Activated naive CD4-positive, alpha-beta T cell treated with anti-CD3 and anti-CD28 coated beads for 36 hours (primary cell): ENCODE measurements at regions not wholly inside any gene's neighbourhood (a gene's known extent, or its start where the extent isn't known, plus 50 kb on each side); places are given as distances from the start of the nearest gene placed in this dataset.

ENCODE experiments used
- CTCF ChIA-PET: fragments of 350-600 bp; sonication (Branson Sonifier 250); formaldehyde crosslinking; loops from one replicate; lab custom pipeline; 2021; ENCODE audit warnings: antibody characterized with exemption; lab: Charles Lee
- DNase-seq: peaks from one replicate; pipeline ENCODE4 v3.0.0-alpha.2; 2020
- H3K27ac Mint-ChIP-seq: one replicate; pipeline ENCODE4 v1.8.0; 2021; ENCODE audit warnings: mild to moderate bottlenecking, mixed read lengths
- H3K27me3 Mint-ChIP-seq: one replicate; pipeline ENCODE4 v1.8.0; 2021; ENCODE audit warnings: low read depth, mixed read lengths
- H3K36me3 Mint-ChIP-seq: one replicate; pipeline ENCODE4 v1.8.0; 2021; ENCODE audit warnings: low read depth, mixed read lengths
- H3K4me1 Mint-ChIP-seq: one replicate; pipeline ENCODE4 v1.8.0; 2021; ENCODE audit warnings: low read depth, mixed read lengths
- H3K4me3 Mint-ChIP-seq: one replicate; pipeline ENCODE4 v1.8.0; 2021; ENCODE audit warnings: mild to moderate bottlenecking, moderate library complexity, mixed read lengths
- H3K9me3 Mint-ChIP-seq: one replicate; pipeline ENCODE4 v1.8.0; 2021; ENCODE audit warnings: mixed read lengths
- intact Hi-C: fragments of 100-400 bp; cut with micrococcal nuclease; formaldehyde crosslinking; loops from one replicate; pipeline ENCODE4 v1.15.1; 2023

GRCh38 chr11:129503646-129504045 is 128.0 kb downstream of the BARX2 start:
- Mint-ChIP-seq H3K27ac (no peak overlapping the region), H3K36me3 (peaks cover 2% of the 10 kb centered on the region), H3K9me3 (peaks cover 5% of the 10 kb centered on the region), H3K4me3 (no peak overlapping the region), H3K27me3 (no peaks in the 10 kb centered on the region), H3K4me1 (no peaks in the 10 kb centered on the region)
- intact Hi-C loops = no loop called here
- DNase-seq = no peak
- CTCF ChIA-PET = no interaction called here

DNA sequence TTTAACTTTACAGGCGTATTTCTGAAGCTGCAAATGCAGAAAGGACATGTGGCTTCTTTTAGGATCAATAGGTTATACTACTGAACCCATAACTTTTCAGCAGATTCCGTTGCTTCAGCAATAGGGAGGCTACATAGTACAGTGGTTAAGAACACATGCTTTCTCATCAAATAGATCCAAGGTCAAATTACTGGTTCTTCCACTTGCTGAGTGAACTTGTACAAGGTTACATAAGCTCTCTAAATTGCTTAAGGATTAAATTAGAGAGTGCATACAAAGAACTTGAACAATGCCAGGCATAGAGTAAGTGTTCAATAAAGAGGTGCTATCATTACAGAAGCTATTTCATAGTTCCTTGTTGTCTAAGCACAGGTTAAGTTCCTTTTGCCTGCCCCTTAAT is 129.6 kb downstream of the BARX2 start:
- peaks cover 9% of the 10 kb centered on the region for H3K9me3 Mint-ChIP-seq
- H3K4me1 Mint-ChIP-seq = no peaks in the 10 kb centered on the region
- CTCF ChIA-PET = no interaction called here
- H3K36me3 Mint-ChIP-seq = no peaks in the 10 kb centered on the region
- H3K27ac Mint-ChIP-seq = no peak overlapping the region
- no peak overlapping the region for H3K4me3 Mint-ChIP-seq
- no peaks in the 10 kb centered on the region for H3K27me3 Mint-ChIP-seq
- intact Hi-C loops = no loop called here
- no peak for DNase-seq

DNA sequence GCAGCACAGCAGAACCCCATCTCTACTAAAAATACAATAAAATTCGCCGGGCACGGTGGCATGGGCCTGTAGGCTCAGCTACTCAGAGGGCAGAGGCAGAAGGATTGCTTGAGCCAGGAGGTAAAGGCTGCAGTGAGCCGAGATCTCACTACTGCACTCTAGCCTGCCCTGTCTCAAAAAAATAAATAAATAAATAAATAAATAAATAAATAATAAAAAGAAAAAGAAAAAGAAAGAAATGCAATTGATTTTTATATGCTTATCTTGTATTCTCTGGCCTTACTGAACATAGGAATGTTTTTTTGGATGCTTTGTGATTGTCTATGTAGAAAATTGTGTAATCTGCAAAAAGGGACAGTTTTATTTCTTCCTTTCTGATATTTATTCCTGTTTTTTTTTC is 132.5 kb downstream of the BARX2 start:
- intact Hi-C loops = no loop called here
- CTCF ChIA-PET = no interaction called here
- H3K27me3 Mint-ChIP-seq = no peaks in the 10 kb centered on the region
- H3K4me1 Mint-ChIP-seq = no peaks in the 10 kb centered on the region
- no peak overlapping the region for H3K27ac Mint-ChIP-seq
- no peaks in the 10 kb centered on the region for H3K36me3 Mint-ChIP-seq
- no peak for DNase-seq
- H3K9me3 Mint-ChIP-seq = peaks cover 14% of the 10 kb centered on the region
- H3K4me3 Mint-ChIP-seq = no peak overlapping the region

GRCh38 chr11:129528296-129528695 is 152.6 kb downstream of the BARX2 start:
- Mint-ChIP-seq H3K9me3 (peaks cover 4% of the 10 kb centered on the region), H3K4me1 (no peaks in the 10 kb centered on the region), H3K4me3 (no peak overlapping the region), H3K36me3 (peaks cover 3% of the 10 kb centered on the region), H3K27me3 (peaks cover 4% of the 10 kb centered on the region), H3K27ac (no peak overlapping the region)
- intact Hi-C loops = no loop called here
- CTCF ChIA-PET = no interaction called here
- no peak for DNase-seq

- H3K9me3 Mint-ChIP-seq = peaks cover 6% of the 10 kb centered on the region
- no peaks in the 10 kb centered on the region for H3K27me3 Mint-ChIP-seq
- intact Hi-C loops = no loop called here
- H3K4me3 Mint-ChIP-seq = no peak overlapping the region
- H3K4me1 Mint-ChIP-seq = no peaks in the 10 kb centered on the region
- H3K27ac Mint-ChIP-seq = no peak overlapping the region
- H3K36me3 Mint-ChIP-seq = no peaks in the 10 kb centered on the region
- DNase-seq = no peak
- CTCF ChIA-PET = no interaction called here
Observed at GRCh38 chr11:129530154-129530895, 154.7 kb downstream of the BARX2 start.

GRCh38 chr11:129533395-129533794 is 157.7 kb downstream of the BARX2 start:
- no peak for DNase-seq
- H3K4me1 Mint-ChIP-seq = no peaks in the 10 kb centered on the region
- intact Hi-C loops = no loop called here
- no peak overlapping the region for H3K27ac Mint-ChIP-seq
- CTCF ChIA-PET = no interaction called here
- H3K27me3 Mint-ChIP-seq = no peaks in the 10 kb centered on the region
- peaks cover 20% of the 10 kb centered on the region for H3K9me3 Mint-ChIP-seq
- no peaks in the 10 kb centered on the region for H3K36me3 Mint-ChIP-seq
- H3K4me3 Mint-ChIP-seq = no peak overlapping the region

DNA sequence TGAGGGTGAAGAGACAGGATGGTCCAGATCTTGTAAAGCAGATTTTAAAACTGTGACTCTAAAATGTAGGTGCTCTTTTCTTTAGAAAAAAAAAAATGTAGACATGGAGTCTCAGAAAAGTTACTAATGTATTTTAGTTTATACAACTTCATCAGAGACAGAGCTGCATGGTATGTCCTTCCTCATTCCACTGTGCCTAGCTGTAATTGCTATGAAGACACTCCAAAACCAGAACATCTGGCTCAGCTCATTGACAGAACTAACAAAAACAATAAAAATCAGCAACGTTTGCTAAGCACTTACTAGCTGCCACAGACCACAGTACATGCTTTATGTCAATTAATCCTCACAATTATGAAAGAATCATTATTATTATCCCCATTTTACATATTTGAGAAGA is 160.7 kb downstream of the BARX2 start:
- Mint-ChIP-seq H3K4me3 (no peak overlapping the region), H3K27ac (no peak overlapping the region), H3K4me1 (no peaks in the 10 kb centered on the region), H3K36me3 (no peaks in the 10 kb centered on the region), H3K27me3 (no peaks in the 10 kb centered on the region), H3K9me3 (peaks cover 30% of the 10 kb centered on the region)
- DNase-seq = no peak
- CTCF ChIA-PET = interaction anchor here (0.6 to 0.9 kb wide), 4 partner anchors 9 to 1873 kb away, joined by 3 read pairs; no protein-coding TSS in a partner anchor
- intact Hi-C loops = no loop called here

GRCh38 chr11:129538323-129538722 is 162.7 kb downstream of the BARX2 start:
- peaks cover 32% of the 10 kb centered on the region for H3K9me3 Mint-ChIP-seq
- H3K4me3 Mint-ChIP-seq = no peak overlapping the region
- intact Hi-C loops = no loop called here
- no peaks in the 10 kb centered on the region for H3K36me3 Mint-ChIP-seq
- CTCF ChIA-PET = no interaction called here
- H3K27me3 Mint-ChIP-seq = peaks cover 6% of the 10 kb centered on the region
- no peak overlapping the region for H3K27ac Mint-ChIP-seq
- H3K4me1 Mint-ChIP-seq = no peaks in the 10 kb centered on the region
- no peak for DNase-seq

DNA sequence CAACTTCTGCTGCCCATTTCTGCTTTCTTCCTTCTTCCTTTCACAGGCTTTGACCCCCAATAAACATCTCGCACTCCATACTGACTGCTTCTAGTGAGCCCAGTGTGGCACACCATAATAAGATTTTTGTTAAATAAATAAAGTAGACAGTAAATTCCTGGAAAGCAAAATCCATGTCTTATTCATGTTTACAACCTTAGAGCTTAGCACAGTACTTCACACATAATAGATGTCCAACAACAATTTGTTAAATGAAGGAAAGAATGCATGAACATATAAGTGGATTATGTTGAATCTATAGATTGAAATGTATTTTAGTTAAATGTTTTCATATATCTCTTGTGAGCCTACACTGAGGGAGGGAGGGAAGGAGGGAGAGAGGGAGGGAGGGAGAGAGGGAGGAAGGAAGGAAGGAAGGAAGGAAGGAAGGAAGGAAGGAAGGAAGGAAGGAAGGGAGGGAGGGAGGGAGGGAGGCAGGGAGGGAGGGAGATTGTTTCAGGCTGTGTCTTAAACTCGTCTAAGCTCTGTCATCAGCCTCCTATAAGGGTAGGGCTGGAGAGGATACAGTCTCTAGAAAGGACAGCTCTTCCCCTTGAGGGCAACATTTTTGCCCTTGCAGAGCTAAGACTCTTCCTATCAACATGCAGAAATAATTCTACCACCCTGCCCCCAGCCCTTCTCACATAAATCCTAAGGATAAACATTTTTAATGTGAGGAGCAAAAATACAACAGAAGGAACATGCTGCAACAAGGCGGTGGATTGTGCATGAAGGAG is 168.1 kb downstream of the BARX2 start:
- no peak for DNase-seq
- H3K27ac Mint-ChIP-seq = no peak overlapping the region
- peaks cover 1% of the 10 kb centered on the region for H3K36me3 Mint-ChIP-seq
- H3K9me3 Mint-ChIP-seq = peaks cover 11% of the 10 kb centered on the region
- H3K4me3 Mint-ChIP-seq = no peak overlapping the region
- peaks cover 6% of the 10 kb centered on the region for H3K27me3 Mint-ChIP-seq
- CTCF ChIA-PET = interaction anchor here (0.6 kb wide), 1 partner anchor 63 kb away, joined by 3 read pairs; no protein-coding TSS in a partner anchor
- intact Hi-C loops = loop anchor here (5.0 kb wide), 1 partner anchor 154 kb away; no protein-coding TSS in a partner anchor
- no peaks in the 10 kb centered on the region for H3K4me1 Mint-ChIP-seq

DNA sequence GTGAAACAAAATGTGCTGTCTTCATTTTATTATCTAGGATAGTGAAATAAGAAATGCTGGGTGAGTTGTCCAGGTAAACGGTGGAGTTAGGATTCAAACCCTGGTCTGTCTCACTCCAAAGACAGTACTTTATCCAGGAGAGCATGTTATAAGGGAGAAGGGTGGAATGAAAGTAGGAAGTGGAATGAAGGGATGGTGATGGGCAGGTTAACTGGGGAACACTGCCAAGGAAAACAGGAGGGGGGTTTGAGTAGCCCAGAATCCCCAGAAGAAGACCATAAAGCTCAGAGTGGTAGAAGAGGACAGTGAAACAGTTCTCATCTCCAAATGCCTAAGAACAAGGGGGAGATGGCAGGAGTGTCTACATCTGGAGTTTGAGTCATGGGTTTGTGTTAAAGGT is 169.0 kb downstream of the BARX2 start:
- no peaks in the 10 kb centered on the region for H3K4me1 Mint-ChIP-seq
- H3K4me3 Mint-ChIP-seq = no peak overlapping the region
- peaks cover 1% of the 10 kb centered on the region for H3K36me3 Mint-ChIP-seq
- H3K27me3 Mint-ChIP-seq = peaks cover 6% of the 10 kb centered on the region
- no peak for DNase-seq
- CTCF ChIA-PET = no interaction called here
- H3K9me3 Mint-ChIP-seq = peaks cover 10% of the 10 kb centered on the region
- intact Hi-C loops = loop anchor here (5.0 kb wide), 1 partner anchor 153 kb away; no protein-coding TSS in a partner anchor
- H3K27ac Mint-ChIP-seq = no peak overlapping the region

DNA sequence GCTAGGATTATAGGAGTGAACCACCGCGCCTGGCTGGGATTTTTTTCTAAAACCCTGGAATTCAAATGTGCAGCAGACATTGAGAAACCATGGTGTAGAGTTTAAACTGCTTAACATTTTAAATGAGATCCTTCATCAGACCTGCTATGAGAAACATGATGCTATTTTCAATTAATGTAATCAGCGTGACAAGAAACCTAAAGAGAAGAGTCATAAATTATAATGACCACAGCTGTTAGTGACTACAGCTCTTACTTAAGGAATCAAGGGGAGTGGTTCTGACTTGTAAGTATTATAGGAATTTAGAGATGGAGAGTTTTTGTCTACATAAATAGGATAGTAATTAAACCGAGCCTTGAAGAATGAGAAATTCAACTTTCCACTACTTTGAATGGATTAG is 170.6 kb downstream of the BARX2 start:
- Mint-ChIP-seq H3K4me3 (no peak overlapping the region), H3K27ac (no peak overlapping the region), H3K4me1 (no peaks in the 10 kb centered on the region), H3K9me3 (peaks cover 14% of the 10 kb centered on the region), H3K27me3 (peaks cover 6% of the 10 kb centered on the region), H3K36me3 (peaks cover 1% of the 10 kb centered on the region)
- DNase-seq = no peak
- CTCF ChIA-PET = interaction anchor here (0.6 kb wide), 1 partner anchor 10 kb away, joined by 3 read pairs; no protein-coding TSS in a partner anchor
- intact Hi-C loops = no loop called here

DNA sequence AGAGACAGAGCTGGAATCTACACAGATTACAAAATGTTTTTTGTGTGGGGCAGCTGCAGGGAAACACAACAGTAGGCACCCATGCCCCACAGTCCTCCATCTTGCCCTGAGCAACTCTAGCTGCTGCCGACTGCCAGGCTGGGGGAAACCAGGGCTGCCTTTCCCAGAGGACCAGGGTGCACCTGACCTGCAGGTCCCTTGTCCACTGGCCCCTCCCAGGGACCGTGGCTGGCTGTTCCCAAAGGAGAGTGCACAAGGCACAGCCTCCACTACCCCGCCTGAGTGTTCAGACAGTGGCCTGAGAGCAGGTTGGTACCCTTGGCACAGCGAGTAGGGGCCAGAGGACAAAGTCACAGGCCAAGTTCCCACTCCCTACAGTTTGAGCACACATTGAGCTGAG is 181.8 kb downstream of the BARX2 start:
- no peak overlapping the region for H3K4me3 Mint-ChIP-seq
- CTCF ChIA-PET = no interaction called here
- intact Hi-C loops = no loop called here
- H3K9me3 Mint-ChIP-seq = peaks cover 3% of the 10 kb centered on the region
- H3K4me1 Mint-ChIP-seq = no peaks in the 10 kb centered on the region
- H3K36me3 Mint-ChIP-seq = peaks cover 3% of the 10 kb centered on the region
- H3K27me3 Mint-ChIP-seq = peaks cover 11% of the 10 kb centered on the region
- no peak for DNase-seq
- H3K27ac Mint-ChIP-seq = no peak overlapping the region

- intact Hi-C loops = no loop called here
- CTCF ChIA-PET = no interaction called here
- Mint-ChIP-seq H3K27ac (no peak overlapping the region), H3K4me1 (no peaks in the 10 kb centered on the region), H3K27me3 (no peaks in the 10 kb centered on the region), H3K9me3 (peaks cover 11% of the 10 kb centered on the region), H3K36me3 (no peaks in the 10 kb centered on the region), H3K4me3 (no peak overlapping the region)
- DNase-seq = no peak
Observed at GRCh38 chr11:129569007-129569406, 193.4 kb downstream of the BARX2 start.
